Fibroblast of lung (primary cell): ENCODE measurements at regions not wholly inside any gene's neighbourhood (a gene's known extent, or its start where the extent isn't known, plus 50 kb on each side); places are given as distances from the start of the nearest gene placed in this dataset.

Experiments used
- DNase-seq, 2 donors: peaks; one replicate each; pipeline versions ENCODE4 v3.0.0 to v3.0.0-alpha.2; 2010; ENCODE audit warnings: low read depth in 2 of 2
- H2AFZ ChIP-seq: 2 replicates; pipeline ENCODE4 v1.5.1; 2012; ENCODE audit warnings: low read length, control low read depth, inconsistent platforms
- H3K27ac ChIP-seq: 2 replicates; pipeline ENCODE4 v1.5.1; 2011; ENCODE audit warnings: low read length, control low read depth; ENCODE audit not compliant: insufficient read depth
- H3K27me3 ChIP-seq: 2 replicates; pipeline ENCODE4 v1.5.1; 2011; ENCODE audit warnings: mild to moderate bottlenecking, low read length; ENCODE audit not compliant: control insufficient read depth, insufficient read depth
- H3K36me3 ChIP-seq: 2 replicates; pipeline ENCODE4 v1.5.1; 2011; ENCODE audit warnings: low read length; ENCODE audit not compliant: control insufficient read depth, insufficient read depth
- H3K4me1 ChIP-seq: 2 replicates; pipeline ENCODE4 v1.5.1; 2011; ENCODE audit warnings: low read length; ENCODE audit not compliant: control insufficient read depth, insufficient read depth; ENCODE audit errors: extremely low read depth
- H3K4me2 ChIP-seq: 2 replicates; pipeline ENCODE4 v1.5.1; 2011; ENCODE audit warnings: low read length, control low read depth; ENCODE audit not compliant: insufficient read depth; ENCODE audit errors: extremely low read depth
- H3K4me3 ChIP-seq, 4 experiments: fragments of 200-600 bp in 1 of 4; sonication (generic) in 1 of 4; replicated peaks in 1 of 4; 2 replicates each; pipeline ENCODE4 v1.5.1; 2011 to 2016; ENCODE audit warnings: low read length in 4 of 4, low read depth in 3 of 4, mild to moderate bottlenecking in 3 of 4, control low read depth in 2 of 4, inconsistent platforms in 1 of 4, mixed read lengths in 1 of 4; ENCODE audit not compliant: insufficient read depth in 1 of 4; ENCODE audit errors: control extremely low read depth in 1 of 4
- H3K79me2 ChIP-seq: 2 replicates; pipeline ENCODE4 v1.5.1; 2012; ENCODE audit warnings: mild to moderate bottlenecking, low read length, inconsistent platforms; ENCODE audit not compliant: control insufficient read depth, insufficient read depth
- H3K9ac ChIP-seq: 2 replicates; pipeline ENCODE4 v1.5.1; 2011; ENCODE audit warnings: mild to moderate bottlenecking, low read length, control low read depth; ENCODE audit not compliant: insufficient read depth
- H3K9me3 ChIP-seq: 2 replicates; pipeline ENCODE4 v1.5.1; 2012; ENCODE audit warnings: low read depth, low read length; ENCODE audit not compliant: control insufficient read depth, insufficient read depth
- H4K20me1 ChIP-seq: 2 replicates; pipeline ENCODE4 v1.5.1; 2011; ENCODE audit warnings: low read length; ENCODE audit not compliant: control insufficient read depth, insufficient read depth; ENCODE audit errors: extremely low read depth
- EZH2 ChIP-seq: IDR thresholded peaks from 2 replicates; pipeline ENCODE4 v1.5.1; 2012; ENCODE audit warnings: low read length, control low read depth, mild to moderate bottlenecking; ENCODE audit errors: missing control alignments
- TF ChIP-seq, protein P1 (sequence below), 2 donors: IDR thresholded peaks in 1 of 2; conservative IDR thresholded peaks in 1 of 2; 1 replicate in 1 of 2; 2 replicates in 1 of 2; pipeline ENCODE4 v1.5.1; 2011 to 2012; ENCODE audit warnings: low read length in 2 of 2, control low read depth in 1 of 2, inconsistent platforms in 1 of 2, low read depth in 1 of 2, mild to moderate bottlenecking in 1 of 2

- Histone ChIP-seq H3K36me3 (no peaks in the 10 kb centered on the region), H3K4me3 (no peak overlapping the region), H3K4me2 (no peak overlapping the region), H3K79me2 (no peaks in the 10 kb centered on the region), H3K27me3 (no peaks in the 10 kb centered on the region), H3K4me1 (no peaks in the 10 kb centered on the region), H3K27ac (no peak overlapping the region), H2AFZ (no peak overlapping the region), H3K9me3 (no peaks in the 10 kb centered on the region), H4K20me1 (no peaks in the 10 kb centered on the region), H3K9ac (no peak overlapping the region)
- no peak for DNase-seq
- TF ChIP-seq EZH2: no peak
- TF ChIP-seq, protein P1, sequence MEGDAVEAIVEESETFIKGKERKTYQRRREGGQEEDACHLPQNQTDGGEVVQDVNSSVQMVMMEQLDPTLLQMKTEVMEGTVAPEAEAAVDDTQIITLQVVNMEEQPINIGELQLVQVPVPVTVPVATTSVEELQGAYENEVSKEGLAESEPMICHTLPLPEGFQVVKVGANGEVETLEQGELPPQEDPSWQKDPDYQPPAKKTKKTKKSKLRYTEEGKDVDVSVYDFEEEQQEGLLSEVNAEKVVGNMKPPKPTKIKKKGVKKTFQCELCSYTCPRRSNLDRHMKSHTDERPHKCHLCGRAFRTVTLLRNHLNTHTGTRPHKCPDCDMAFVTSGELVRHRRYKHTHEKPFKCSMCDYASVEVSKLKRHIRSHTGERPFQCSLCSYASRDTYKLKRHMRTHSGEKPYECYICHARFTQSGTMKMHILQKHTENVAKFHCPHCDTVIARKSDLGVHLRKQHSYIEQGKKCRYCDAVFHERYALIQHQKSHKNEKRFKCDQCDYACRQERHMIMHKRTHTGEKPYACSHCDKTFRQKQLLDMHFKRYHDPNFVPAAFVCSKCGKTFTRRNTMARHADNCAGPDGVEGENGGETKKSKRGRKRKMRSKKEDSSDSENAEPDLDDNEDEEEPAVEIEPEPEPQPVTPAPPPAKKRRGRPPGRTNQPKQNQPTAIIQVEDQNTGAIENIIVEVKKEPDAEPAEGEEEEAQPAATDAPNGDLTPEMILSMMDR (conservative IDR thresholded peaks at IDR 0.05 in 1 of 2, IDR thresholded peaks at IDR 0.05 in 1 of 2; ENCODE audit: low read depth in 1 of 2, low read length in 2 of 2): no peak
These were observed 467.4 kb upstream of the FANCL start for GRCh38 chr2:58708565-58708964.

DNA sequence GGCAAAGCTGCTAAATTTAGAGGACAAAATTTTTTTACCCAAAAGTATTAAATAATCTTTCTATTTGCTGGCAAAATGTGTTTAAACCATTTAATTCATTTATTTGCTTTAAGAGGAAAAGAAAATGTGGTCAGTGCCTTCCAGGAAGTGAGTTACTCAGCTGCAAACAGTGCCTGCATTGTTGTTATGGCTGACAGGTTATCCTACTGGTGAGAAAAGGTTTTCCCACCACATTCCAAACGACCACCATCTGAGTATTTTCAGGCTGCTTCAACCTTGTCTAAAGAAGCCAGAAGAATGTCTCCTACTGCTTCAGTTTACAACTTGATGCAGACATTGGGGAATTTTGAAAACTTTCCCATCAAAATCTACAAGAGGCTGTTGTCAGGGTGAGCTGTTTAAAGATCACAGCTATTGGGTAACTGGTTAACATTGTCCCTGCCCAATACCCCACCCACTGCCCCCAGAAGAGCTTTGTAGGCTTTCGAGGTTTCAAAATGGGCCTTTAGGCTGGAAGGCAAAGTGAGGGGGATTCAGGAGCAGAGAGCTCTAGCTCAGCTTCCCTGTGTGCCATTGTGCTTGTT is 461.3 kb upstream of the FANCL start:
- H3K36me3 ChIP-seq: no peaks in the 10 kb centered on the region
- H2AFZ ChIP-seq: no peak overlapping the region
- no peaks in the 10 kb centered on the region for H4K20me1 ChIP-seq
- no peaks in the 10 kb centered on the region for H3K79me2 ChIP-seq
- TF ChIP-seq, protein P1 (conservative IDR thresholded peaks at IDR 0.05 in 1 of 2, IDR thresholded peaks at IDR 0.05 in 1 of 2; ENCODE audit: low read depth in 1 of 2, low read length in 2 of 2): no peak
- no peak for TF ChIP-seq EZH2
- H3K4me3 ChIP-seq: no peak overlapping the region
- peak in 1 of 2 donors; percentile 76 for DNase-seq
- H3K27ac ChIP-seq: no peak overlapping the region
- no peak overlapping the region for H3K4me2 ChIP-seq
- H3K27me3 ChIP-seq: no peaks in the 10 kb centered on the region
- no peak overlapping the region for H3K9ac ChIP-seq
- H3K4me1 ChIP-seq: no peaks in the 10 kb centered on the region
- no peaks in the 10 kb centered on the region for H3K9me3 ChIP-seq

DNA sequence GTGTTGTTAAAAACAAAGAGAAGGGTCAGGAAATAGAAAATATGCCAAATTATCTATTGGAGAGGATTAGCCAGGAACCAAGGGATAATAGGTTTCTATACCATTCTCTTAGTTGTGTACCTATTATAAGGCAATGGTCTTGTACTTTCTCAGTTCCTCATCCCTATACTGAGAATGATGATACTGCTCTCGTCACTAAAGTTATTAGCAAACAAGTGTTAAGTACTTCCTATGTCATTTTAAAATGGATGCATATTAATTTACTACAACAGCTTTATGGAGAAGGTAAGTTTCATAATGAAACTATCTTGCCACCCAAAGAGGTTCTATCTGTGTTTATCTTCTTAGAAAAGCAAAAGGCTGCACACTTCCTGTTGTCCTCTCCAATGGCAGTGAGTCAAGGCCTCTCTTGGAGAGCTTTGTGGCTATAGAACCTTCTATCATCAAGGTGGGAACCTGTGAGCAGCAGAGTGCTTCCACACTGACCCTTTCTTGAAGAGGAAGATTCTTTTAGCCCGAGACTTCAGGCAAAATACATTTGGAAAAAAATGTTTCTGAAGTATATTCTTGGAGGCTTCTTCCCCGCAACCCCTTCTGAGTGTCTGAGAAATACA is 460.7 kb upstream of the FANCL start:
- H3K79me2 ChIP-seq: no peaks in the 10 kb centered on the region
- H3K4me1 ChIP-seq: no peaks in the 10 kb centered on the region
- no peak overlapping the region for H3K4me2 ChIP-seq
- no peak overlapping the region for H2AFZ ChIP-seq
- H3K27me3 ChIP-seq: no peaks in the 10 kb centered on the region
- H4K20me1 ChIP-seq: no peaks in the 10 kb centered on the region
- TF ChIP-seq EZH2: no peak
- TF ChIP-seq, protein P1 (conservative IDR thresholded peaks at IDR 0.05 in 1 of 2, IDR thresholded peaks at IDR 0.05 in 1 of 2; ENCODE audit: low read depth in 1 of 2, low read length in 2 of 2): no peak
- H3K27ac ChIP-seq: no peak overlapping the region
- no peaks in the 10 kb centered on the region for H3K36me3 ChIP-seq
- no peaks in the 10 kb centered on the region for H3K9me3 ChIP-seq
- no peak overlapping the region for H3K9ac ChIP-seq
- H3K4me3 ChIP-seq: no peak overlapping the region
- no peak for DNase-seq
